Large intestine (tissue), 3 donors: ENCODE measurements at regions not wholly inside any gene's neighbourhood (a gene's known extent, or its start where the extent isn't known, plus 50 kb on each side); places are given as distances from the start of the nearest gene placed in this dataset.

Experiments used
- DNase-seq, 2 donors: peaks; one replicate each; pipeline versions ENCODE4 v3.0.0 to v3.0.0-alpha.2; 2013
- H3K27ac ChIP-seq: one replicate; pipeline ENCODE4 v1.5.1; 2013; ENCODE audit warnings: low read length
- H3K27me3 ChIP-seq: 2 replicates; pipeline ENCODE4 v1.6.1; 2013; ENCODE audit warnings: low read length; ENCODE audit not compliant: control insufficient read depth, insufficient read depth
- H3K36me3 ChIP-seq: 2 replicates; pipeline ENCODE4 v1.6.1; 2013; ENCODE audit warnings: low read length; ENCODE audit not compliant: control insufficient read depth, insufficient read depth
- H3K4me1 ChIP-seq: one replicate; pipeline ENCODE4 v1.6.1; 2013; ENCODE audit warnings: low read length; ENCODE audit not compliant: control insufficient read depth, insufficient read depth
- H3K4me3 ChIP-seq: one replicate; pipeline ENCODE4 v1.5.1; 2013; ENCODE audit warnings: low read length
- H3K9me3 ChIP-seq: one replicate; pipeline ENCODE4 v1.6.1; 2013; ENCODE audit warnings: mild to moderate bottlenecking, low read depth, low read length, moderate library complexity; ENCODE audit not compliant: control insufficient read depth
- WGBS: methylation state at CpG from one replicate; pipeline ENCODE4 v1.1.5; 2013; ENCODE audit warnings: low lambda C conversion rate; ENCODE audit not compliant: insufficient coverage; 5-methylcytosine and 5-hydroxymethylcytosine counted together

GRCh38 chr2:164189851-164190250, 431.4 kb downstream of the GRB14 start:
- DNase-seq, result no peak
- no peak overlapping the region for H3K27ac ChIP-seq
- no peak overlapping the region for H3K4me3 ChIP-seq
- no peaks in the 10 kb centered on the region for H3K4me1 ChIP-seq
- H3K36me3 ChIP-seq, result no peaks in the 10 kb centered on the region
- no peaks in the 10 kb centered on the region for H3K9me3 ChIP-seq
- WGBS, result no CpG with 5 or more reads among the region's 2 CpGs
- H3K27me3 ChIP-seq, result no peaks in the 10 kb centered on the region

GRCh38 chr2:164187121-164187520, 434.2 kb downstream of the GRB14 start:
- no peak overlapping the region for H3K27ac ChIP-seq
- 73% methylated on average over 3 of the region's 4 CpGs for WGBS
- no peak for DNase-seq

DNA sequence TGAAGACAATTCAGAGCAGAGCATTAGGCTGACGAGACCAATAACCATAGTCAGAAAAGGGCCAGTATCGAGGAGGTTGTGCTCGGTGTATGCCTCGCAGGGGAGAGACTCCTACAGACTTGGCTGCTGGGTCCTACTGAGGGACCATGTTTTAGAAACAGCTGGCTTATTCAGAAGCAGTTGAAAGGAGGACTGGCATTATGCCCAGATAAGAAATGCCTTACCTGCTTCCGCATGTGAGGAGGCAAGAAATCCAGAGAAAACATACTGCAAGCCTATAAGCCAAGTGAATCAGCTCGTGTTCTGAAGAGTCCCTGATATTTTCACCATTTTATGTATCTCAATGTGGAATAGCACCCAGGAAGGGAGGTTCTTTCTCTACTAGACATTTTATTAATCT, 434.7 kb downstream of the GRB14 start:
- no peaks in the 10 kb centered on the region for H3K9me3 ChIP-seq
- H3K4me3 ChIP-seq, result no peak overlapping the region
- no peak for DNase-seq
- WGBS, result no CpG with 5 or more reads among the region's 6 CpGs
- no peaks in the 10 kb centered on the region for H3K4me1 ChIP-seq
- H3K27ac ChIP-seq, result no peak overlapping the region
- no peaks in the 10 kb centered on the region for H3K36me3 ChIP-seq
- no peaks in the 10 kb centered on the region for H3K27me3 ChIP-seq

More at GRCh38 chr2:164187121-164187520, 434.2 kb downstream of the GRB14 start:
- no peaks in the 10 kb centered on the region for H3K27me3 ChIP-seq
- no peak overlapping the region for H3K4me3 ChIP-seq
- no peaks in the 10 kb centered on the region for H3K4me1 ChIP-seq
- no peaks in the 10 kb centered on the region for H3K9me3 ChIP-seq
- no peaks in the 10 kb centered on the region for H3K36me3 ChIP-seq

DNA sequence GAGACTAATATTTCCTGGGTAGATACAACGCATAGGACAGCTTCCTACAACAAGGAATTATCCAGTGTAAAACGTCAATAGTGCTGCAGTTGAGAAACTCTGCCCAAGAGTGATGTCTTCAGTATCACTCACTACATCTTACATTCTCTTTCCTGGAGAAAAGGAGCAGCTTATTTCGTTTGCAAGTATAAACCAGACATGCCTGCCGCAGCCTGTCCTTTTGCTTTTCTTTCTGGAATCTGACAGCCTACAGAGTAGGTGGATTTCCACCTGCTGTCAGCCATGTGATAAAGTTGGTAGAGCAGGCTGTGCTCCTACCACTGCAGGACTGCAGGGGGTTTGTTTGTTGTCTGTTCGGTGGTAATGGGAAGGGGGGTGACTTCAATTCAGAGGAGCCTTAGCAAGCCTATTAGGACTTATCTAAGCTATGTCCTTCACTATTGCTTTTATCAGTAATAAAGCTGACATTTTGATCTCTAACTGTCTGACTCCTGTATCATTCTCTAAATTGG, 439.1 kb downstream of the GRB14 start:
- Histone ChIP-seq H3K27ac (no peak overlapping the region), H3K4me3 (no peak overlapping the region), H3K36me3 (no peaks in the 10 kb centered on the region), H3K27me3 (no peaks in the 10 kb centered on the region), H3K4me1 (no peaks in the 10 kb centered on the region), H3K9me3 (no peaks in the 10 kb centered on the region)
- WGBS, result 80% methylated on average over 1 of the region's 5 CpGs
- DNase-seq, result no peak

DNA sequence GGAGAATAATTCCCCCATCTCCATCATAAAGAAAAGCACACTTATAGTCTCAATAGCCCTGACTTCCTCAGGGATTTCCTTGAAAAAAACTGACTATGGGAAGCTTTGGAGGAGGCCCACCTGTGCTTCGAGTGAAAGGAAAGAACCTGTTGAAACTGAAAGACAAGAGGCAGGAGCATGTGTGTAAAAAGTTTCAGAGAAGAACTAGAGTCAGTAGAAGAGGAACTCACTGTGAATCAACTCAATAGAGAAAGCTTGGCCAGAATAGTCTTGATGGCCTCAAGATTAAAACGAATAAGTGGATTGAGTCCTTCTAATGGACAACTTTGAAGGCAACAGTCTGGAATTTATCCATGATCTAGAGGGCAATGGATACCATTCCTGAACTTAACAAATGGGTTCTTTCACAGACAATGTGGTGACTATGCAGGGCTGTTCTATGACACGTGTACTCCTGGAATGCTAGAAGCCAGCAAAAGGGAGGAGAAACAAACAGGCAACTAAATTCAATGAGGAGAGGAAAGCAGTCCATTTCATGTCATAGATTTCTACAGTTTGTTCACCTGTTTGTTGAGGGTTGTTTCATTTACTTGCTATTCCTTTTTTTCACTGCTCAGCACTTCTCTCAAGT, 442.3 kb downstream of the GRB14 start:
- Histone ChIP-seq H3K4me1 (no peaks in the 10 kb centered on the region), H3K9me3 (no peaks in the 10 kb centered on the region), H3K36me3 (no peaks in the 10 kb centered on the region), H3K27me3 (no peaks in the 10 kb centered on the region), H3K4me3 (no peak overlapping the region), H3K27ac (no peak overlapping the region)
- DNase-seq, result no peak
- 65% methylated on average over 2 of the region's 3 CpGs for WGBS

GRCh38 chr2:164164602-164165001, 428.8 kb upstream of the FIGN start:
- Histone ChIP-seq H3K4me3 (no peak overlapping the region), H3K9me3 (no peaks in the 10 kb centered on the region), H3K36me3 (no peaks in the 10 kb centered on the region), H3K4me1 (no peaks in the 10 kb centered on the region), H3K27ac (no peak overlapping the region), H3K27me3 (no peaks in the 10 kb centered on the region)
- DNase-seq, result no peak
- 100% methylated on average over 1 of the region's 8 CpGs for WGBS

- H3K4me1 ChIP-seq, result no peaks in the 10 kb centered on the region
- no peaks in the 10 kb centered on the region for H3K27me3 ChIP-seq
- no peak for DNase-seq
- H3K36me3 ChIP-seq, result no peaks in the 10 kb centered on the region
- no peaks in the 10 kb centered on the region for H3K9me3 ChIP-seq
- no peak overlapping the region for H3K4me3 ChIP-seq
- H3K27ac ChIP-seq, result no peak overlapping the region
Observed at GRCh38 chr2:164155558-164155957, 419.8 kb upstream of the FIGN start.

DNA sequence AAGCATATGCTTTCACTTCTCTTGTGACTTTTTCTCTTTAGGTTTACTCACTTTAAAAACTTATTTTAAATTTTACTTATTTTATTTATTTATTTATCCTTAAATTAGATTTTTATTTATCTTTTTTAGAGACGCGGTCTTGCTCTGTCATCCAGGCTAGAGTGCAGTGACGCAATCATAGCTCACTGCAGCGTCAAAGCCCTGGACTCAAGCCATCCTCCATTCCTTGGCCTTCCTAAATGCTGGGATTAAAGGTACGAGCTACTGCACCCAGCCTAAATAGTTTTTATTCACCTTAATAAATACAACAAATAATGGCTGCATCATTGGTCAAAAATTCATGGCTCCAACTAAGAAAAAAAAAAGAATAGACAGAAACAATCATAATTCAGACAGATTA, 415.7 kb upstream of the FIGN start:
- Histone ChIP-seq H3K4me1 (no peaks in the 10 kb centered on the region), H3K9me3 (no peaks in the 10 kb centered on the region), H3K27me3 (no peaks in the 10 kb centered on the region), H3K4me3 (no peak overlapping the region), H3K36me3 (no peaks in the 10 kb centered on the region), H3K27ac (no peak overlapping the region)
- DNase-seq, result no peak
- 90% methylated on average over 2 of the region's 5 CpGs for WGBS

GRCh38 chr2:164150604-164151003, 414.8 kb upstream of the FIGN start:
- DNase-seq, result no peak

GRCh38 chr2:164146441-164146840, 410.6 kb upstream of the FIGN start:
- no peaks in the 10 kb centered on the region for H3K4me1 ChIP-seq
- H3K27ac ChIP-seq, result no peak overlapping the region
- no peak for DNase-seq
- no peak overlapping the region for H3K4me3 ChIP-seq
- H3K36me3 ChIP-seq, result no peaks in the 10 kb centered on the region
- H3K9me3 ChIP-seq, result peaks cover 7% of the 10 kb centered on the region
- H3K27me3 ChIP-seq, result no peaks in the 10 kb centered on the region

More at GRCh38 chr2:164150604-164151003, 414.8 kb upstream of the FIGN start:
- Histone ChIP-seq H3K4me3 (no peak overlapping the region), H3K27ac (no peak overlapping the region), H3K27me3 (no peaks in the 10 kb centered on the region), H3K4me1 (no peaks in the 10 kb centered on the region), H3K9me3 (no peaks in the 10 kb centered on the region), H3K36me3 (no peaks in the 10 kb centered on the region)
